HG03095 (cell line): ENCODE measurements at regions not wholly inside any gene's neighbourhood (a gene's known extent, or its start where the extent isn't known, plus 50 kb on each side); places are given as distances from the start of the nearest gene placed in this dataset.

Source experiments
- ATAC-seq: cut with Tn5 transposase; IDR thresholded peaks from one replicate; pipeline ENCODE4 v1.9.1; 2021; ENCODE audit warnings: moderate library complexity; ENCODE audit not compliant: unreplicated experiment

DNA sequence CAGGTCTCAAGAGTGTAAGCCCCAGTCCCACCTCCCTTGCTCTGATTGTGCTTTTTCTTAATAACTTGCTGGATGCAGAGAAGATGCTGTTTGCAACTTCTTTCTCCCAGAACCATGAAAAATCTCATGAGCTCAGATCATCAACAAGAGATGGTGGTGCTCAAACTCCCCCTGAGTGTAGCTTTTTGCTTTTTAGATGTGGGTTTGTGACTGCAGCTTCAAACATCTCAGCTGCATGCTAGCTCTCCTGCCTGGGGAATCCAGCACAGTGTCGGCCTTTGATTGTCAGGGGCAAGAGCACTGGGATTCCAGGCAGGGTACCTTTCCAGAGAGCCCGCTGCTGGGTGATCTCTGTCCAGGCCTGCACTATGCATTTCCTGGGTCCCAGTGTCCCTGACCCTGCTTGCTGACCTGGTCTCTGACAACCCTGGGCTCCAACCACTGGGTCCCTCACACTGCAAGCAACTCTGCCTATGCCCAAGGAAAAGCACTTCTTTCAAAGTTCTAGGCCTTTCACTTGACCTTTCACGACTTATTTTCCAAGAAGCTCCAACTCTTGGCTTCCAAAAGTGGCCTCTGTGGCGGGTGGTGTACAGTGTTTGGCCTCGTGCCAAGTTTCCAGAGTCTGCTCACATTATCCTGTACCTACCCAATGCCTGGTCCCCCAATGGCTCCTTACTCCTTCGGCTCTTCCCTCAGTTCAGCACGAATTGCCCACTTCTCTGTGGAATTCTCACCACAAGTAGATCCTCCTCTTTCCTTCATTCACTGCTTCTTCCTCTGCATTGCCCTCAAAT, 69.7 kb upstream of the LY86 start:
- no peak for ATAC-seq

GRCh38 chr6:6521961-6522482, 66.5 kb upstream of the LY86 start:
- ATAC-seq = no peak

GRCh38 chr6:6522709-6523108, 65.8 kb upstream of the LY86 start:
- no peak for ATAC-seq

DNA sequence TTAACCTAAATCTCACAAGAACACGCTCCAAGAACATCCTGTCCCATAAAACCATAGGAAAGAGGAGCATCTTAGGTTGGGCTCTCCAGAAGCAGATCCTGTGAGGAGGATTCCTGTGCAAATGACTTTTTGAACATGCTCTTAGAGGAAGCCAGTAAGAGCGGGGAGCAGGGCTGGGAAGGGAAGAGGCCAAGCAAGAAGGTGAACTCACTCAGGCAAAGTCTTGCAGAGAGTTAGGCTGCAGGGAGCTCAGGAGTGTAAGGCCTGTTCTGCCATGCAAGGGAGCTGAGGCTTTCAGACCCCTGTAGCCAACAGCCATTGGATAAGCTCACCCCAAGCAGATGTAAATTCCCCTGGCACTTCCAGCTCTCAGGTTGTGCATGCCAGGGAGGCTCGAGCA, 63.6 kb upstream of the LY86 start:
- no peak for ATAC-seq

GRCh38 chr6:6525933-6526332, 62.6 kb upstream of the LY86 start:
- no peak for ATAC-seq

GRCh38 chr6:6529275-6529674, 59.2 kb upstream of the LY86 start:
- no peak for ATAC-seq

- ATAC-seq = no peak
Observed at GRCh38 chr6:6533176-6533575, 55.3 kb upstream of the LY86 start.

GRCh38 chr6:6534399-6534798, 54.1 kb upstream of the LY86 start:
- ATAC-seq = no peak

DNA sequence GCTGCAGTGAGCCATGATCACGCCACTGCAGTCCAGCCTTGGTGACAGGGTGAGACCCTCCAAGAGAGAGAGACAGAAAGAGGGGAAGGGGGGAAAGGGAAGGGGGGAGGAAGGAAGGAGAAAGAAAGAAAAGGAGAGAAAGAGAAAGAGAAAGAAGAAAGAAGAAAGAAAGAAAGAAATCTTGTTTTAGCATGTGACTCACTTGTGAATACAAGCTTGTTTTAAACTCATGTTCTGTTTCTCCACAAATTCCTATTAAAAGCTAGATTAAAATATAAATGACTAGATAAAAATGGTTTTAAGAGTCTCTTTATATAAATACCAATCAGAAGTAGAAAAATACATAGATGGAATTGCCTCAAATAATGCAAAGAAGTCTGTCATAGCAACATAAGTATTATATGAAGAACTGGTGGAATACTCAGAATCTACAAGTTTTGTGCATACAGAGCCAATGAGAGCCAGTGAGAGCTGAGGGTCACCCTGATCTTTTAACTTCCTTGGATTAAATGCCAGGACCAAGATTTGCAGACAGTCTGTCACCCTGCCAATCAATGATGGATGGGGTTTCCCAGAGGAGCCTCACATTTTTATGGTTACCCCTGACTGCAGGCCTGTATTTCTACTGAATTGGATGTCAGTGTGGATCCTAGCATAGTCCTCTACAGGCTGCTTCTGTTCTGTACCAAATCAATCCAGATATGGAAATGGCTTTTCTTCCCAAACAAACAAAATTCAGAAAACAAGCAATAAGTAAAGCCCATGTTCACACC, 50.8 kb upstream of the LY86 start:
- no peak for ATAC-seq

GRCh38 chr6:6538261-6538660, 50.3 kb upstream of the LY86 start:
- no peak for ATAC-seq
